ENCODE measurements at regions not wholly inside any gene's neighbourhood (a gene's known extent, or its start where the extent isn't known, plus 50 kb on each side); places are given as distances from the start of the nearest gene placed in this dataset.

DNA sequence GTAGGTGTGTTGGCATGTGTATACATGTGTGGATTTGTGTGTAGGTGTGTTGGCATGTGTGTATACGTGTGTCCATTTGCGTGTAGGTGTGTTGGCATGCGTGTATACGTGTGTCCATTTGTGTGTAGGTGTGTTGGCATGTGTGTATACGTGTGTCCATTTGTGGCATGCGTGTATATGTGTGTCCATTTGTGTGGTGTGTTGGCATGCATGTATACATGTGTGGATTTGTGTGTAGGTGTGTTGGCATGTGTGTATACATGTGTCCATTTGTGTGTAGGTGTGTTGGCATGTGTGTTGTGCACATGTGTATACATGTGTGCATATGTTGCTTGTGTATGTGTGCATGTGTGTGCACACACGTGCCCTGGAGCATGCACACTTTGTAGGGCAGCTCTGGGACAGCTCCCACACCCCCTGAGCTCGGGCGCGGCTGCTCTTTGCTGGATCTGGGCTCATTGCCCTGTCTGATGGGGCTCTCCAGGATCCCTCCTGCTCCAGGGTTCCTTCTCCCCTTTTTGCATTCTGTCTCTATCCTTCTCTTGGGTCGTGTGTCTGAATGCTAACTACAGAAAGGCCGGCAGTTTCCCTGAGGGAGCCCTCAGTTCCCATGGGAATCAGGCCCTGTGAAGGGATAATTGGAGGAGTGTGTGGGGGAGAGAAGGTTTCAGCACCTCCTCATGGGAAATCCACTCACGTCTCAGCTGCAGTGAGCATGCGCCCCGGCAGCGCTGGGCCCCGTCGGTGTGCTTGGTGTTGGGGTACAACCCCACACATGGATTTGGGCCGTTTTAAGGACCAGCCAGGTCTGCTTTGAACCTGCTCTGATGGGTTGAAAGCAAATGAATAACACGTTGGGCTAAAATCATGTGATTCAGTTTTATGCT is 102.0 kb downstream of the ERMARD start:
- H3K27ac ChIP-seq (replicated peaks in 1 of 4) = no peak overlapping the region
- intact Hi-C loops (cut with DNase I) = no loop called here
- H3K27me3 ChIP-seq = no peaks in the 10 kb centered on the region
- no peaks in the 10 kb centered on the region for H3K36me3 ChIP-seq
- WGBS = 81% methylated on average over 17 of the region's 20 CpGs
- no peak overlapping the region for H3K4me3 ChIP-seq
- peak; percentile 34 for DNase-seq (ENCODE audit: extremely low spot score)
- H3K4me1 ChIP-seq = peaks cover 0 to 16% (median 2%) of the 10 kb centered on the region in 4 donors
- peaks cover 0 to 16% (median 12%) of the 10 kb centered on the region in 4 donors for H3K9me3 ChIP-seq
- TF ChIP-seq POLR2A (IDR thresholded peaks at IDR 0.05; ENCODE audit: low read depth) (no peak), POLR2AphosphoS5 (IDR thresholded peaks at IDR 0.05) (no peak), EP300 (IDR thresholded peaks at IDR 0.05) (no peak)
- TF ChIP-seq, protein P1, sequence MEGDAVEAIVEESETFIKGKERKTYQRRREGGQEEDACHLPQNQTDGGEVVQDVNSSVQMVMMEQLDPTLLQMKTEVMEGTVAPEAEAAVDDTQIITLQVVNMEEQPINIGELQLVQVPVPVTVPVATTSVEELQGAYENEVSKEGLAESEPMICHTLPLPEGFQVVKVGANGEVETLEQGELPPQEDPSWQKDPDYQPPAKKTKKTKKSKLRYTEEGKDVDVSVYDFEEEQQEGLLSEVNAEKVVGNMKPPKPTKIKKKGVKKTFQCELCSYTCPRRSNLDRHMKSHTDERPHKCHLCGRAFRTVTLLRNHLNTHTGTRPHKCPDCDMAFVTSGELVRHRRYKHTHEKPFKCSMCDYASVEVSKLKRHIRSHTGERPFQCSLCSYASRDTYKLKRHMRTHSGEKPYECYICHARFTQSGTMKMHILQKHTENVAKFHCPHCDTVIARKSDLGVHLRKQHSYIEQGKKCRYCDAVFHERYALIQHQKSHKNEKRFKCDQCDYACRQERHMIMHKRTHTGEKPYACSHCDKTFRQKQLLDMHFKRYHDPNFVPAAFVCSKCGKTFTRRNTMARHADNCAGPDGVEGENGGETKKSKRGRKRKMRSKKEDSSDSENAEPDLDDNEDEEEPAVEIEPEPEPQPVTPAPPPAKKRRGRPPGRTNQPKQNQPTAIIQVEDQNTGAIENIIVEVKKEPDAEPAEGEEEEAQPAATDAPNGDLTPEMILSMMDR (IDR thresholded peaks at IDR 0.05) = no peak

DNA sequence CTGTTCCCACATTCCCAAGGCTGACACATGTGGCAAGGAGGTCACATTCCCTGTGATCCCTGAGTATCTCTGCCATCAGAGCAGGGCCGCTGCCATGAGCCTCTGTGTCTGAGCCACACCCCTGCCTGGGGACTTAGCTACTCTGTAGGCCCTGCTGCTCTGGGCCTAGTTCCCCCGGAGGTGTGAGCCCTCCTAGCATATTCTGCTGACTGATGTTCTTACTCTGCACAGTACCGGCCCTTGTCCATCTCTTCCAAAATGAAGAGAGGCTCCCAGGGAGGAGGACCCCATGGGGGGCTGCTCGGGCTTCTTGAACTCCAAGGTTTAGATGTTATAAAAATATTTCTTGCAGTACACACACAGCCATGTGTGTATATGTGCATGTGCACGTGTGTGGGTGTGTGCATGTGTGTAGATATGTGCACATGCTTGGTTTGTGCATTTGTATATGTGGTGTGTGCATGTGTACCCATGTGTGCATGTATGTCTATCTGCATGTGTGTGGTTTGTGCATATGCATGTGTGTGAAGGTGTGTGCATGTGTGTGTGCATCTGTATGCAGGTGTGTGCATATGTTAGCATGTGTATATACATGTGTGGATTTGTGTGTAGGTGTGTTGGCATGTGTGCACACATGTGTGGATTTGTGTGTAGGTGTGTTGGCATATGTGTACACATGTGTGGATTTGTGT is 101.2 kb downstream of the ERMARD start:
- peaks cover 0 to 10% (median 6%) of the 10 kb centered on the region in 4 donors for H3K9me3 ChIP-seq
- peaks cover 0 to 16% (median 2%) of the 10 kb centered on the region in 4 donors for H3K4me1 ChIP-seq
- no peak overlapping the region for H3K4me3 ChIP-seq
- intact Hi-C loops (cut with DNase I) = no loop called here
- 78% methylated on average over 1 of the region's 5 CpGs for WGBS
- H3K27me3 ChIP-seq = no peaks in the 10 kb centered on the region
- no peaks in the 10 kb centered on the region for H3K36me3 ChIP-seq
- peak overlapping the region in 3 of 4 donors; percentile 49 to 69 (median 55) for H3K27ac ChIP-seq (replicated peaks in 1 of 4)
- DNase-seq (ENCODE audit: extremely low spot score) = peak; percentile 66
- TF ChIP-seq EP300 (IDR thresholded peaks at IDR 0.05) = no peak
- TF ChIP-seq, protein P1 (IDR thresholded peaks at IDR 0.05) = no peak
- TF ChIP-seq POLR2A (IDR thresholded peaks at IDR 0.05; ENCODE audit: low read depth) = no peak
- no peak for TF ChIP-seq POLR2AphosphoS5 (IDR thresholded peaks at IDR 0.05)

DNA sequence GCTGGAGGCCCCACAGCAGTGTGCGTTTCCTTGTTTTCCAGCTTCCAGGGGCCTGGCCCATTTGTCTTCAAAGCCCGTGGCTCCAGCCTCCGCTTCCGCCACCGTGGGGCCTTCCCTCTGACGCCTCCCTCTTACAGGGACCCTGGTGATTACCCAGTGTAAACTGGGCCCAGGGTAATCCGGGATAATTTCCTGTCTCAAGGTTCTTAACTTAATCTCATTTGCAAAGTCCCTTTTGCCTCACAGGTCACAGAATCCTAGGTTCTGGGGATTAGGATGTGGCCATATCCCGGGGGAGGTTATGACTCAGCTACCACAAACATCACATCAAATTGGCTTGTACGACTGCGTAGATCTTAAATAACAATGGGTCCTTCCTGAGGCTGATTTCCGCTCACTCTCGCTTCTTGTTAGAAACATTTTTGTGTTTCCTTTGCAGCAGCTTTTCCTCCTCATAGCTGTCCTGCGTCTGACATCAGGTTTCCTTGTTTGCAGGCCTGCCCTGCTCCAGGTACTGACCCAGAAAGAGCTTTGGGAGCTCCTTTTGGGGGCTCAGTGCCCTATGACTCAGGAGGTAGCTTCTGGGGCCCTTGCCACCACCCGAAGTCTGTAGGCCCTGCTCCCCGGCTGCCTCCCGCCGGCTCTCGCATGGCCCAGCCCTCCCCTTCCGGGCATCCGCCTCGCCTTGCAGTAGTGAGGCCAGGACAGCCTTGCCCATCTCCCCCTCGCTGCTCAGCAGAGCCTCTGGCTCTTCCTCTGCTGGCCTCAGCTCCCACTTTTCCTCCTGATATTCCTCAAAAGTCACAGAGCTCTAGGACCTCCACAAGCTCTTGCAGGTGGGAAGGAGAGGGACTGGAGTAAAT is 100.5 kb downstream of the ERMARD start:
- intact Hi-C loops (cut with DNase I) = no loop called here
- 69% methylated on average over 19 of the region's 22 CpGs for WGBS
- peaks cover 0 to 4% (median 0%) of the 10 kb centered on the region in 4 donors for H3K9me3 ChIP-seq
- H3K4me3 ChIP-seq = no peak overlapping the region
- H3K4me1 ChIP-seq = peaks cover 0 to 16% (median 2%) of the 10 kb centered on the region in 4 donors
- H3K36me3 ChIP-seq = no peaks in the 10 kb centered on the region
- H3K27ac ChIP-seq (replicated peaks in 1 of 4) = peak overlapping the region in 3 of 4 donors; percentile 49 to 69 (median 55)
- peak; percentile 64 for DNase-seq (ENCODE audit: extremely low spot score)
- peak in 1 of 2 donors; percentile 26 for TF ChIP-seq POLR2AphosphoS5 (IDR thresholded peaks at IDR 0.05)
- TF ChIP-seq, protein P1 (IDR thresholded peaks at IDR 0.05) = no peak
- H3K27me3 ChIP-seq = no peaks in the 10 kb centered on the region

DNA sequence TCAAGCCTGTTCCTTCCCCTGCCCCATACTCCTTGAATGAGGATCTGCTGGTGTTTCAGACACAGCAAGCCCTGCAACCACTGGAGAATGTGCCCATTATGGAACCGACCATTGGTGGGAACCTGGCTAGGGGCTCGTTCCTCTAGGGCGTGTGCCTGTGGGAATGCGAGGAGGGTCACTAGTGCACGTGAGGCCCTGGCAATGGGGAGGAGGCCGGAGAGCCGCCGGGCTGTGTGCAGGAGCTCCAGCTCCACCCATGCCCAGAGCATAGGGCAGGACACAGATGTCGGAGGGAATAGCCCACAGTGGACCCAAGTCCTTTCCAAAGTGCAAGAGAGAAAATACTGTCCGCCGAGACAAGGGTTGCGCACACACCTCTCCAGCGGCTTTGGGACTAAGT is 99.3 kb downstream of the ERMARD start:
- DNase-seq (ENCODE audit: extremely low spot score) = no peak
- H3K4me1 ChIP-seq = peaks cover 0 to 16% (median 2%) of the 10 kb centered on the region in 4 donors
- intact Hi-C loops (cut with DNase I) = no loop called here
- 97% methylated on average over 11 of the region's 13 CpGs for WGBS
- no peaks in the 10 kb centered on the region for H3K36me3 ChIP-seq
- no peak for TF ChIP-seq EP300 (IDR thresholded peaks at IDR 0.05)
- H3K27ac ChIP-seq (replicated peaks in 1 of 4) = peak overlapping the region in 1 of 4 donors; percentile 54
- no peak overlapping the region for H3K4me3 ChIP-seq
- H3K9me3 ChIP-seq = no peaks in the 10 kb centered on the region
- peaks cover 0 to 6% (median 0%) of the 10 kb centered on the region in 4 donors for H3K27me3 ChIP-seq

Measured in esophagus muscularis mucosa (tissue), 4 donors.